ENCODE measurements at regions not wholly inside any gene's neighbourhood (a gene's known extent, or its start where the extent isn't known, plus 50 kb on each side); places are given as distances from the start of the nearest gene placed in this dataset.

GRCh38 chr5:171528865-171529614 is 109.6 kb downstream of the FGF18 start:
- Histone ChIP-seq H3K4me1 (ENCODE audit: control insufficient read depth in 1 of 2, insufficient read depth in 1 of 2, low read depth in 1 of 2, low read length in 1 of 2) (no peaks in the 10 kb centered on the region), H3K36me3 (no peaks in the 10 kb centered on the region), H3K9me3 (no peaks in the 10 kb centered on the region), H3K27ac (no peak overlapping the region), H3K27me3 (peaks cover 33% of the 10 kb centered on the region), H3K4me3 (ENCODE audit: low read depth in 1 of 2, low read length in 1 of 2) (no peak overlapping the region)
- TF ChIP-seq CTCF (IDR thresholded peaks at IDR 0.05): no peak

- Histone ChIP-seq H3K9me3 (no peaks in the 10 kb centered on the region), H3K36me3 (no peaks in the 10 kb centered on the region), H3K27ac (no peak overlapping the region), H3K4me1 (ENCODE audit: control insufficient read depth in 1 of 2, insufficient read depth in 1 of 2, low read depth in 1 of 2, low read length in 1 of 2) (no peaks in the 10 kb centered on the region), H3K4me3 (ENCODE audit: low read depth in 1 of 2, low read length in 1 of 2) (no peak overlapping the region), H3K27me3 (peaks cover 34% of the 10 kb centered on the region)
- no peak for TF ChIP-seq CTCF (IDR thresholded peaks at IDR 0.05)
Observed at GRCh38 chr5:171531638-171532037, 112.2 kb downstream of the FGF18 start.

- no peak for TF ChIP-seq CTCF (IDR thresholded peaks at IDR 0.05)
- no peak overlapping the region for H3K4me3 ChIP-seq (ENCODE audit: low read depth in 1 of 2, low read length in 1 of 2)
Observed at GRCh38 chr5:171533153-171533552, 113.7 kb downstream of the FGF18 start.

GRCh38 chr5:171534043-171534895 is 114.8 kb downstream of the FGF18 start:
- Histone ChIP-seq H3K36me3 (no peaks in the 10 kb centered on the region), H3K4me3 (ENCODE audit: low read depth in 1 of 2, low read length in 1 of 2) (no peak overlapping the region), H3K27me3 (peaks cover 34% of the 10 kb centered on the region), H3K4me1 (ENCODE audit: control insufficient read depth in 1 of 2, insufficient read depth in 1 of 2, low read depth in 1 of 2, low read length in 1 of 2) (no peaks in the 10 kb centered on the region), H3K9me3 (no peaks in the 10 kb centered on the region), H3K27ac (no peak overlapping the region)
- TF ChIP-seq CTCF (IDR thresholded peaks at IDR 0.05): no peak

More at GRCh38 chr5:171533153-171533552, 113.7 kb downstream of the FGF18 start:
- H3K36me3 ChIP-seq: no peaks in the 10 kb centered on the region
- H3K27ac ChIP-seq: no peak overlapping the region
- H3K9me3 ChIP-seq: no peaks in the 10 kb centered on the region
- H3K4me1 ChIP-seq (ENCODE audit: control insufficient read depth in 1 of 2, insufficient read depth in 1 of 2, low read depth in 1 of 2, low read length in 1 of 2): no peaks in the 10 kb centered on the region
- peaks cover 34% of the 10 kb centered on the region for H3K27me3 ChIP-seq

- Histone ChIP-seq H3K4me3 (ENCODE audit: low read depth in 1 of 2, low read length in 1 of 2) (no peak overlapping the region), H3K36me3 (no peaks in the 10 kb centered on the region), H3K9me3 (no peaks in the 10 kb centered on the region), H3K27ac (no peak overlapping the region), H3K27me3 (peaks cover 33% of the 10 kb centered on the region), H3K4me1 (ENCODE audit: control insufficient read depth in 1 of 2, insufficient read depth in 1 of 2, low read depth in 1 of 2, low read length in 1 of 2) (no peaks in the 10 kb centered on the region)
- no peak for TF ChIP-seq CTCF (IDR thresholded peaks at IDR 0.05)
Observed at GRCh38 chr5:171535162-171535561, 115.7 kb downstream of the FGF18 start.
